ENCODE measurements at regions not wholly inside any gene's neighbourhood (a gene's known extent, or its start where the extent isn't known, plus 50 kb on each side); places are given as distances from the start of the nearest gene placed in this dataset.
"Not testable (repeated sequence)": the region's sequence is repeated elsewhere in the genome, so short reads cannot be mapped to it uniquely, and the experiment has no call there.

DNA sequence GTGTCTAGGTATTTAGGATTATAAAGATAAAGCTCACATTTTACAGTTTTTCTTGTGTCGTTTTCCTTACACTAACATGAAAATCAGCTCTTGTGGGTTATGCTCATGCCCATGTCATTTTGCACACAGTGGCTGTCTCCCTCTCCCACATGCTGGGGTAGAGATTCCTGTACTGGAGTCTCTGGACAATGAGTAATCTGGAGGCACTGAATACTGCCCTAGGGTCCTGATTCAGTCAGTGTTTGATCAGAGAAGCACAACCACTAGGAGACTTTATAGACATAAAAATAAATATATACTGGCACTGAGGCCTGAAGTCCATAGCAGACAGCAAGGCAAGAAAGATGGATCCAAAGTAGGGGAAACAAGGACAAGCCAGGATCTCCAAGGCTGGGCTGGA lies 1008.8 kb downstream of the KCNMA1 start:
- no peak overlapping the region for H3K4me3 ChIP-seq (ENCODE audit: low read depth, low read length)
- no peak for DNase-seq (ENCODE audit: low read depth)

DNA sequence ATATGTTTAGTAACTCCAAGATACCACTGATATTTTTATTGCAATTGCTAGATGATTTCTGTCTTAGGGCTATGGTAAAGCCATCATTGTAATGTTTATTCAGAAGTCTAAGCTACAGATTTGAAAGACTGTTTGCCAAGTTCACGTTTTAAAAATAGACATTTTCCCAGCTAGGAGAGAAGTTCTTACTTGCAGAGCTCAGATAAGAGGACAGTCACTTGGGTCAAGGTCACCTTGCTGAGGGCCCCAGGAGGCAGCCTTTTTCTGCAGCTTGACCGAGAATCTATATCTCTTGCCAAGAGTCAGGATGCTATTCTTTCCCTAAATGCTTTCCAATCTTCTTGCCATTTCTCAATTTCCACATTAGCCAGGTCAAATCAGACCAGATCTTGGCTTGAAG lies 1011.2 kb downstream of the KCNMA1 start:
- no peak overlapping the region for H3K4me3 ChIP-seq (ENCODE audit: low read depth, low read length)
- no peak for DNase-seq (ENCODE audit: low read depth)

DNA sequence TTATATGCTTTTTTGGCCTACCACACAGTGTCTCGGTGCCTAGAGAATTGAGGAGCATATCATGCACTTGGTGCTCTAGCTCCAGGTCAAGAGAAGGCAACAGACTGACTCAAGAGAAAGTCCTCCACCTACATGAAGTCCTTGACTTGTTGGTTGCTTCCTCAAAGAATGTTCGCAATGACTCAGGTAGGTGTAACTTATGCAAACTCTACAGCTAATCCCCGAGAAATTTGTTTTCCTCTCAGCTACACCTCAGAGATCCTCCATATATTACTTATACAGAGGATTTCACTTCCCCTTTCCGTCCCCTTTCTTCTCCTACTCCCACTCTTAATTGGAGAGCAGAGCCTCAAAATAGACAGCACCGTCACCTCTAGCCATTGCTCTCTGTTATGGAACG lies 1013.1 kb downstream of the KCNMA1 start:
- DNase-seq (ENCODE audit: low read depth), result no peak
- H3K4me3 ChIP-seq (ENCODE audit: low read depth, low read length), result no peak overlapping the region

DNA sequence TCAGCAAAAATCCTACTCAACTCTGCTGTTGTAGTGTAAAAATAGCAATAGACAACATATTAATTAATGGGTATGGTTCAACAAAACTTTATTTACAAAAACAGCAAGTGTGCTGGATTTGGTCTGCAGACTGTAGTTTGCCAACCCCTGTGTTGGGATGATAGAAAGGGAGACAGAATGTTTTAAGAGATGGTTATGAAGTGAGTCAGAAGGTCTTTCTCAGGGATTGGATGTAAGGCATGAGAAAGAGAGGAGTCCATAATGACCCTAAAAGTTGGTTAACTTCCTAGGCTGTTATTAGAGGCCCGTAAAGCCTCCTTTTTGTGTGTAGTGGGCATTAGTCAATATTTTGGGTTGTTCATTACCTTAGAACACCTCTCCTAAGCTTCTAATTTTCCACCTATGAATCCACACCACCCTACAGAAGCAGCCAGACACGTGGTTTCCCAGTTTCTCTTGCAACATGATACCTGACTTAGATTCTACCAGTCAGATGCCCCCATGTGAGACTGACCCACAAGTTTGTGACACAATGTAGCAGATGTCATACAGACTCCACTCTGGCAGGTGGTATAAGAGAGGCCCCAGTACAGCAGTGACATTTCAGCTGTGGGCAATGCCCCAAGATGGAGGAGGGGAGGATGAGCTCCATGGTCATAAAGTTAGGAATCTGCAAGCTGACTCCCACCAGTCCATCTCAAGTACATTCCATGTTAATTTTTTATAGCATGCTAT lies 1015.6 kb downstream of the KCNMA1 start:
- H3K4me3 ChIP-seq (ENCODE audit: low read depth, low read length), result no peak overlapping the region
- DNase-seq (ENCODE audit: low read depth), result no peak

DNA sequence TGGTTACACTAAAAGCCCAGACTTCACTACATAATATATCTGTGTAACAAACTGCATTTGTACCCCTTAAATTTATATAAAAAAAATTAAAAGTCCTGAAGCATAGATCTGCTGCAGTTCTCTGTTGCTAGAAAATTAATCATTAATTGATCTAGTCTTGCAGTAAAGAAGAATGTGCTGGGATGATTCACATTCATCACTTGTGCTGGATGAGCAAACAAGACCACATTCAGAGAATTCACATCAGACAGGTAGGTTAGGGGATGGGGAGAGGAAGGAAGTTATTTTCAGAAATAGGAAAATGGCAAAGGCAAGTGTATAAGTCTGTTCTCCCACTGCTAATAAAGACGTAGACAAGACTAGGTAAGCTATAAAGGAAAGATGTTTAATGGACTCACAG lies 1019.0 kb downstream of the KCNMA1 start:
- no peak for DNase-seq (ENCODE audit: low read depth)
- no peak overlapping the region for H3K4me3 ChIP-seq (ENCODE audit: low read depth, low read length)

DNA sequence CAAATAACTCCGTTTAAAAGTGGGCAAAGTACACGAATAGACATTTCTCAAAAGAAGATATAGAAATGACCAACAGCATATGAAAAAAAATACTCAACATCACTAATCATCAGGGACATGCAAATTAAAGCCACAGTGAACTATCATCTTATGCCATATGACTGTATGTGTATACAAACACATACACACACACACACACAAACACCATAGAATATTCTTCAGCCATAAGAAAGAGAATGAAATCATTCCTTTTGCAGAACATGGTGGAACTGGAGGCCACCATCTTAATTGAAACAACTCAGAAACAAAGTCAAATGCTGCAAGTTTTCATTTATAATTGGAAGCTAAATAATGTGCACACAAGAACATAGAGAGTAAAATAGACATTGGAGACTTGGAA lies 1019.4 kb downstream of the KCNMA1 start:
- no peak for DNase-seq (ENCODE audit: low read depth)
- no peak overlapping the region for H3K4me3 ChIP-seq (ENCODE audit: low read depth, low read length)

DNA sequence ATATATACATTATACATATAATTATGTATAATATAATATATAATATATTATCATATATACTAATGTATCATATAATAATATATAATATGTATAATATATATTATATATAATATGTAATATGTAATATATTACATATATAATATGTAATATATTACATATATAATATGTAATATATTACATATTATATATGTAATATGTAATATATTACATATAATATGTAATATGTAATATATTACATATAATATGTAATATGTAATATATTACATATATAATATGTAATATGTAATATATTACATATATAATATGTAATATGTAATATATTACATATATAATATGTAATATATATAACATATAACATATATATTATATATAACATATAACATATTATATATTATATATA lies 1020.9 kb downstream of the KCNMA1 start:
- DNase-seq (ENCODE audit: low read depth); H3K4me3 ChIP-seq (ENCODE audit: low read depth, low read length): not testable (repeated sequence)

DNA sequence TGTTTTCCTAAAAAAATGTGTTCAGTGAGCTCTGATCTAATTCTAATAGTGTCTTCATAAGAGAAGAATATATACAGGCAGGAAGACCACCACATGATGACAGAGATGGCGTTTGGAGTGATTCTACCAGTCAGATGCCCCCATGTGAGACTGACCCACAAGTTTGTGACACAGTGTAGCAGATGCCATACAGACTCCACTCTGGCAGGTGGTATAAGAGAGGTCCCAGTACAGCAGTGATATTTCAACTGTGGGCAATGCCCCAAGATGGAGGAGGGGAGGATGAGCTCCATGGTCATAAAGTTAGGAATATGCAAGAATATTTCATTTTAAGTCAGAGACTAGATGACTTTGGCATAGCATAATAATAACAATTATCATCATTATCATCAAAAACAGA lies 1022.6 kb downstream of the KCNMA1 start:
- DNase-seq (ENCODE audit: low read depth), result no peak

More for the DNA sequence above, 1022.6 kb downstream of the KCNMA1 start:
- H3K4me3 ChIP-seq (ENCODE audit: low read depth, low read length), result no peak overlapping the region

Data from skeletal muscle cell (primary cell).